Right cardiac atrium (tissue), 5 donors: ENCODE measurements at regions not wholly inside any gene's neighbourhood (a gene's known extent, or its start where the extent isn't known, plus 50 kb on each side); places are given as distances from the start of the nearest gene placed in this dataset.

Experiments
- ATAC-seq, 2 donors: fragments of 200-7000 bp; cut with Tn5 transposase; one replicate each; pipeline versions ENCODE4 v1.8.0 to v1.9.1; 2020; ENCODE audit warnings: moderate library complexity in 2 of 2, mild to moderate bottlenecking in 1 of 2
- DNase-seq, 3 donors: peaks; one replicate each; pipeline ENCODE4 v3.0.0-alpha.2; 2020
- H3K27ac ChIP-seq: one replicate; pipeline ENCODE4 v1.5.1; 2013; ENCODE audit warnings: mild to moderate bottlenecking, low read length, control low read depth, moderate library complexity
- H3K27me3 ChIP-seq: one replicate; pipeline ENCODE4 v1.6.1; 2013; ENCODE audit not compliant: control insufficient read depth, insufficient read depth
- H3K4me1 ChIP-seq: one replicate; pipeline ENCODE4 v1.6.1; 2013; ENCODE audit warnings: low read length; ENCODE audit not compliant: control insufficient read depth, insufficient read depth
- H3K4me3 ChIP-seq: one replicate; pipeline ENCODE4 v1.5.1; 2013; ENCODE audit warnings: low read length, control low read depth
- H3K9me3 ChIP-seq: one replicate; pipeline ENCODE4 v1.6.1; 2013; ENCODE audit warnings: low read length; ENCODE audit not compliant: control insufficient read depth
- WGBS: extraction: QIAGEN DNeasy Blood & Tissue Kit; methylation state at CpG from one replicate; pipeline ENCODE4 v1.1.7; 2013; 5-methylcytosine and 5-hydroxymethylcytosine counted together
- intact Hi-C, 4 donors: fragments of 100-400 bp; cut with DNase I; formaldehyde crosslinking; loops; one replicate each; pipeline versions ENCODE4 v1.11.0 to v1.14.0; 2022 to 2023
- donor health status: healthy with polysubstance abuse.
- donor health status: DM: no; HTN: yes; CAD: no.
- donor health status: DM: no; HTN: no; CAD: no.
- donor health status: DM: no; HTN: yes; CAD: no; lungs with severe emphysema.
- donor health status: DM: yes; HTN: yes; CAD: no.

DNA sequence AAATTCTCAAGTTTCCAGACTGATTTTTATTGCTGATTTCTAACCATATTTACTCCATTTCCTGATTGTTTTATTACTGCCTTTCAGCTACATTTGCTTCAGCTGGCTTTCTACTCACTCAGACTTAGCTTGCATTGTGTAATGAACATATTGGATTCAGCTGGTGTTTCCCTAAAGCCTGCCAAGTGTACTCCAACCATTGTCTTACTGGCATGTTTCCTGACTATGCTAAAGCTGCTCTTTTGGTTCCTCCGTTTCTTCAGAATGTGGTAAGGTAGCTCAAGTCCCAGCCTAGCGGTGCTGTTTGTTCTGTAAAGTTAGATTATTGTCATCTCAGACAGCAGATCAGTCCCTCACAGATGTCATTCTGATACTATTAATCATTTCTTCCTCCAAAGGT is 53.1 kb upstream of the GLRA2 start:
- H3K9me3 ChIP-seq = no peaks in the 10 kb centered on the region
- DNase-seq (no peak), ATAC-seq (peak in 1 of 2 donors; percentile 43)
- H3K4me3 ChIP-seq = no peak overlapping the region
- H3K27me3 ChIP-seq = no peaks in the 10 kb centered on the region
- no peak overlapping the region for H3K27ac ChIP-seq
- H3K4me1 ChIP-seq = no peaks in the 10 kb centered on the region
- 36% methylated on average over 2 of the region's 2 CpGs for WGBS
- intact Hi-C loops = no loop called here

DNA sequence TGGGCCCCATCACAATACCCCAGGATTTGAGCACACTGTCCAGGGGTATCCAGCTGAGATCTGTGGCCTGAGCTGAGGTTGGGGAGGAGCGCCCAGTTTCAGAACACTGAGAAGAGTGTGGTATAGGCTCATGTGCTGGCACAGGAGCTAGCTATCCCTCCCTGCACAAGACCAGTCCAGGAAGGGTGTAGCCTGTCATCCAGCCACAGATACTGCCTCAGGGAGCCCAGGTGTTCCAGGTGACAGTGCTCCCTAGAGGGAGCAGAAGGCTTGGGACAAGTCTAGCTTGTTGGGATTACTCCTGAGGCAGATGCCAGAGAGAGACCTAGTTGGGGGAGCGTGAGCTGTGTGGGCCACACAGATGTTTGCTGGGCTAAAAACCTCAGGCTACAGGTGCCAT is 79.6 kb upstream of the GLRA2 start:
- no peak for DNase-seq
- Histone ChIP-seq H3K4me3 (no peak overlapping the region), H3K27ac (no peak overlapping the region), H3K4me1 (no peaks in the 10 kb centered on the region), H3K9me3 (no peaks in the 10 kb centered on the region), H3K27me3 (no peaks in the 10 kb centered on the region)
- no peak for ATAC-seq
- WGBS = 98% methylated on average over 2 of the region's 2 CpGs
- intact Hi-C loops = no loop called here

DNA sequence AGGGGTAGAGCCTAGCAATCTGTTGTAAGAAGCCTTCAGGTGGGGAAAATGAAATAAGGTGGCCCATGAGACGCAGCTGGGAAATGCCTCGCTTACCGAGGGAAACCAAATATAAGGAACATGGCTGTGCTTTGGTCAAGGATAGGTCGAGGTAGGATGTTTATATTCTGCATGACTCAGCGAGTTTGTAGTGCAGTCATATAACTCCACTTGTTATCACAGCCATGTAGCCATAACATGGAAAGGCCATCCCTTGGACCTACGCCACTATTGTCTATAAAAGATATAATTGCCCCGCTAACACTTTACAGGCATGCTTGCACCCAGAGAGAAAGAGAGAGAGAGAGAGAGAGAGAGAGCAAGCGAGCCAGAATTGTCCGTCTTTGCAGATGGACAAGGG is 80.9 kb upstream of the GLRA2 start:
- no peaks in the 10 kb centered on the region for H3K9me3 ChIP-seq
- DNase-seq = no peak
- no peak overlapping the region for H3K27ac ChIP-seq
- WGBS = 79% methylated on average over 9 of the region's 9 CpGs
- no peak for ATAC-seq
- H3K4me3 ChIP-seq = no peak overlapping the region
- no peaks in the 10 kb centered on the region for H3K27me3 ChIP-seq
- intact Hi-C loops = no loop called here
- H3K4me1 ChIP-seq = no peaks in the 10 kb centered on the region

DNA sequence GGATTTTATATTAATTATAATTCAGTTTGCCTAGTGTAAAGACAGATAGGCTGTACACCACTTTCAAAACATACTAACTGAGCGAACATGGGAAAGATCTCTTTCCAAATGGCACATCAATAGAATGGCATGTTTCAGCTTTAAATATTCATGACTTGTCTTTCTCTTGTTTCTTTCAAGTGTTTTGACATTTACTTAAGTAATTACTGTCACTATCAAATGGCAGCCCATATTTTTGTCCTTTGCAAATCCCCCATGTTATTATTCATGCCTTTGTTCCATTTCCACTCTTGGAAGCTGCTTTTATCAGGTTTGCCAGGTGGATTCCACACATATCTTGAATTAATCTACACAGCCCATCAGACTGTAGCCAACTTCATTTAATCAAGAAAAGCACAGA is 89.2 kb upstream of the GLRA2 start:
- Histone ChIP-seq H3K27me3 (no peaks in the 10 kb centered on the region), H3K27ac (no peak overlapping the region), H3K9me3 (no peaks in the 10 kb centered on the region), H3K4me1 (no peaks in the 10 kb centered on the region), H3K4me3 (no peak overlapping the region)
- 88% methylated on average over 1 of the region's 1 CpG for WGBS
- intact Hi-C loops = no loop called here
- ATAC-seq (no peak), DNase-seq (no peak)

DNA sequence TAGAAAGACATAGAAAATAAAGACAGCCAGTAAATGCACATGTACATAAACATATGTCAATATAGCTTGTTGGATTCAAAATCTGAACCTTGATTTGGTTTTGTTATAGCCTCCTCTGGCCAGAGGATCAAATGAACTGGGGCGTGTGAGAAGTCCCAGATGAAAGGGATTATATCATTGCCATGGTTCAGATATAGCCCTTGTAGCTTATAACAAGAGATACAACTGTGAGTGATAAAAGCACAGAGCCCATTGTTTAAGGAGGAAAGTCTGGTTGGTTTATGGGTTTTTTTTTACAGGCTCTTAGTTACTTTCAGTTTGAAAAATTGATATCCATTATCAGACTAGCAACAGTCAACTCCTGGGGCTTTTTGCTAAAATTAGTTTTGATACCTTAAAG is 101.7 kb upstream of the GLRA2 start:
- intact Hi-C loops = no loop called here
- WGBS = 40% methylated on average over 1 of the region's 1 CpG
- Histone ChIP-seq H3K27ac (no peak overlapping the region), H3K4me3 (no peak overlapping the region), H3K9me3 (no peaks in the 10 kb centered on the region), H3K4me1 (no peaks in the 10 kb centered on the region), H3K27me3 (no peaks in the 10 kb centered on the region)
- no peak for DNase-seq
- ATAC-seq = no peak

DNA sequence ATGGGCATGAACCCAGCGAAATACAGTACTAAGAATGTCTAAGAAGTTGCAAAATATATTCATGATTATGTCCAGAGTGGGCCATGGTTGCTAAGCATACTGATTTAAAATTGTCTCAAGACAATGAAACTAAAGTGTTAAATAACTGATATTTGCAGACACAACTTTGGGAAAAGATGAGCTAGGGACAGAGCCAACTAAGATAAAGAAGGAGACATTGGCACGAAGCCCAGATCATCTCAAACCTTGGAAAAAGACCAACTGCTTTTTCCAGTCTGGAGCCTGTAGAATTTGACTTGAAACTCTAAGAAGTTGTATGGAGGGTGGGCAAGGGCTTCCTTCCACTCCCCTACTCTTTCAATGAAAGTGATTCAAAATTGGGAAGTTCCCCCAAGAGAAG is 108.5 kb upstream of the GLRA2 start:
- DNase-seq = no peak
- Histone ChIP-seq H3K27me3 (no peaks in the 10 kb centered on the region), H3K4me3 (no peak overlapping the region), H3K27ac (no peak overlapping the region), H3K4me1 (no peaks in the 10 kb centered on the region), H3K9me3 (no peaks in the 10 kb centered on the region)
- intact Hi-C loops = no loop called here
- no peak for ATAC-seq
- 28% methylated on average over 2 of the region's 2 CpGs for WGBS

DNA sequence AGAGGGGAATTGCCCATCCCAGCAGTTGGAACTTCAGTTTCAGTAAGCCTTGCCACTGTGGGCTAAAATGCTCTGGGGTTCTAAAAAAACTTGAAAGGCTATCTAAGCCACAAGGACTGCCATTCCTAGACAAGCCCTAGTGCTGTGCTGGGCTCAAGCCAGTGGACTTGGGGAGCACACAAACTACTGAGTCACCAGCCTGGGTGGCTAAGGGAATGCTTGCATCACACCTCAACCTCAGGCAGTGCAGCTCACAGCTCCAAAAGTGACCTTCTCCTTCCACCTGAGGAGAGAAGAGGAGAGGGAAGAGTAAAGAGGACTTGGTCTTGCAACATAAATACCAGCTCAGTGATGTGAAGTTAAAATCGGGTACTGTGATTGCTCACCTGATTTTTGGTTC is 116.7 kb upstream of the GLRA2 start:
- ATAC-seq = no peak
- H3K27ac ChIP-seq = no peak overlapping the region

DNA sequence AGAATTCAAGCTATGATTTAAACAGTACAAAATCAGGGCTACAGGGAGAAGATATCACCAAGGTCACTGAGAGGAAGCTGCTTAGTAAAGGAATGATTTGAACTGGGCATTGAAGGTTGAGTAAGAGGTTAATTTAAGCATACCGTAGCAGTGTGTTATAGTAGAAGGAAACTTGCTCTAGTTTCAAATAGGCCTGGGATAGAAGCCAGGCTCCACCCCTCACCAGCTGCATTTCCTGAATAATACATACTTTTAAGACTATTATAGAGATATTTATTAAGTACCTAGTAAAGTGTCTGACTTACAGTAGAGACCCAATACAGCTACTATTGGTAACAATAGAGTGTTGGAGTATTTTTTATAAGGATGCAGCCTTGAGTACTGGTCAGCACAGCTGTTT is 118.0 kb upstream of the GLRA2 start:
- WGBS = 55% methylated on average over 1 of the region's 1 CpG
- Histone ChIP-seq H3K9me3 (no peaks in the 10 kb centered on the region), H3K27me3 (no peaks in the 10 kb centered on the region), H3K4me3 (no peak overlapping the region), H3K27ac (no peak overlapping the region), H3K4me1 (no peaks in the 10 kb centered on the region)
- intact Hi-C loops = no loop called here
- no peak for ATAC-seq
- no peak for DNase-seq

More for the DNA sequence above, 116.7 kb upstream of the GLRA2 start:
- Histone ChIP-seq H3K27me3 (no peaks in the 10 kb centered on the region), H3K9me3 (no peaks in the 10 kb centered on the region), H3K4me1 (no peaks in the 10 kb centered on the region), H3K4me3 (no peak overlapping the region)
- 81% methylated on average over 1 of the region's 1 CpG for WGBS
- intact Hi-C loops = no loop called here
- DNase-seq = no peak

DNA sequence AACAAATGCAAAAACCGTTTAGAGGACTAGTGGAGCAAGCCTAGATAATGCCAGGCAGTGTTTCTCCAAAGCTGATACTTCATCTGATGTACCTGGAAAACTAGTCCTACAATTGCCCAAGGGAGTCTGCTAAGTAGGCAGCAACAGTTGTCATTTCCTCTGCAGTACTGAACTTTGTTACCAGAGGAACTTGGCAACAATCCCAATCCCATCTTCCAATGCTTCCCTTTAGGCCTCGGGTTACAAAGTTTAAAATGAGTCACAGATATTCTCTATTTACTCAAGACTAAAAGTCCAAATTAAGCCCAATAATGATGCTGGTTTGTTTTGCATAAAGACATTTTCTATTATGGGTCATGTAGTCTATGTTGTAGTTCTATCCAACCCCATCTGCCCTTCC is 120.0 kb upstream of the GLRA2 start:
- intact Hi-C loops = no loop called here
- H3K27me3 ChIP-seq = no peaks in the 10 kb centered on the region
- no peak for DNase-seq
- no peaks in the 10 kb centered on the region for H3K9me3 ChIP-seq
- peak in 1 of 2 donors; percentile 40 for ATAC-seq
- no peak overlapping the region for H3K4me3 ChIP-seq
- H3K4me1 ChIP-seq = no peaks in the 10 kb centered on the region
- 44% methylated on average over 2 of the region's 2 CpGs for WGBS
- no peak overlapping the region for H3K27ac ChIP-seq

DNA sequence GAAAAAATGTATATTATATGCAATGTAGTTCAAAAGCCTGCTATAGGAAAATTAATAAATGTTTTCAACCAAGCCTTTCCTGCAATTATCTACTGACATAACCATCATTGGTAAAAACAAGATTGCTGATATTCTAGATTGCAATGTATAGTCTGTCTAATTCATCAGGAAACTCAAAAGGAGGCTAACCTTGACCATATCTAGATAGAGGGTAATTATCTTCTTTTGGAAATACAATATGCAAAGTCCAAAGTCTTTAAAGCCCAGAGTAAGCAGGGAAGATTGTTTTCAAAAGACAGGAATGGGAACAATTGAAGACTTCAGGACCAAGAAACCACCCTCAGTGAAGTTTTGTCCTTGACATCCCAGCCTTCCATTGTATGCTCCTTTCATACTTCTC is 123.1 kb upstream of the GLRA2 start:
- Histone ChIP-seq H3K9me3 (no peaks in the 10 kb centered on the region), H3K27me3 (no peaks in the 10 kb centered on the region), H3K27ac (no peak overlapping the region), H3K4me3 (no peak overlapping the region), H3K4me1 (no peaks in the 10 kb centered on the region)
- intact Hi-C loops = no loop called here
- ATAC-seq = no peak
- DNase-seq = no peak

DNA sequence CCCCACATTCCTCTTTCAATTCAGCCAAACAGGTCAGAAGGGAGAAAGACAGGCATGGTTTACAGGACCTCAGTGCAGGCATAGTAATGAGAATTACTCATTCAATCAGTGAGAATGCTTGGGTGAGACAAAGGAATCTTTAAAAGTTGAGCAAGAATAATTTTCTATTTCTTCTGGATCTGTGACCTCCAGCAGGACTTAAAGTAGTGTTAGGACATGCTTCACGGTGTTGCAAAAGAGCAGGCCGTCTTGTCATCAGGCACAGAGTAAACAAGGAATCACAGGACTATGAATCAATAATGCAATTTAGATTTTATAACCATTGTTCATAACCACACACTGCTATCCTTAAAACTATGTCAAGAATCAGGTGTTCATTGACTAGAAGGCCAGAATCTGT is 130.6 kb upstream of the GLRA2 start:
- Histone ChIP-seq H3K9me3 (no peaks in the 10 kb centered on the region), H3K4me3 (no peak overlapping the region), H3K27ac (no peak overlapping the region), H3K4me1 (no peaks in the 10 kb centered on the region), H3K27me3 (no peaks in the 10 kb centered on the region)
- intact Hi-C loops = no loop called here
- DNase-seq (no peak), ATAC-seq (no peak)
- WGBS = 47% methylated on average over 2 of the region's 2 CpGs

DNA sequence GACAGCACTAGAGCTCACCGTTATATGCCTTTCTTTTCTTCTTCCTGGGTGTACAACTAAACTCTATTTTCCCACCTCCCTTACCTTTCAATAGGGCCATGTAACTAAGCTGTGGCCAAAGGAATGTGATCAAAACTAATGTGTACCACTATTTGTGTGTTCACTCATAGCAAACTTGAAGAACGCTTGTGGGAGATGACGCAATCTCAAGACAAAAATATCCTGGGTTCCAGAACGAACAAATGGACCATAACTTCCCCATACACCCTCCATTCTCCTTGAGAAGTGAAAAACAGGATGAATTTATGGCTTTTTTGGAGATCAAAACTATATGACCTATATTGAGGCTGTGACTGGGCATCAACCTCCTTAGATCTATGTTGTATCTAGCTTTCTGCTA is 139.7 kb upstream of the GLRA2 start:
- no peak overlapping the region for H3K27ac ChIP-seq
- no peak for ATAC-seq
- 83% methylated on average over 4 of the region's 4 CpGs for WGBS
- no peaks in the 10 kb centered on the region for H3K4me1 ChIP-seq
- DNase-seq = no peak
- no peak overlapping the region for H3K4me3 ChIP-seq
- intact Hi-C loops = no loop called here
- H3K9me3 ChIP-seq = no peaks in the 10 kb centered on the region
- H3K27me3 ChIP-seq = no peaks in the 10 kb centered on the region
